PFSK-1 (cell line): ENCODE measurements at regions not wholly inside any gene's neighbourhood (a gene's known extent, or its start where the extent isn't known, plus 50 kb on each side); places are given as distances from the start of the nearest gene placed in this dataset.

Source experiments
- FOXP2 ChIP-seq: optimal IDR thresholded peaks from 2 replicates; pipeline ENCODE3; 2011; ENCODE audit warnings: borderline replicate concordance, control low read depth, inconsistent platforms; ENCODE audit not compliant: insufficient read depth; ENCODE audit errors: extremely low read length, extremely low read depth
- POLR2AphosphoS5 ChIP-seq: IDR thresholded peaks from 2 replicates; pipeline ENCODE4 v1.6.1; 2012; ENCODE audit warnings: low read depth, mild to moderate bottlenecking, control low read depth, low read length, moderate library complexity
- SIN3A ChIP-seq: IDR thresholded peaks from 2 replicates; pipeline ENCODE4 v1.6.1; 2012; ENCODE audit warnings: mild to moderate bottlenecking, low read length, moderate library complexity, borderline replicate concordance; ENCODE audit not compliant: insufficient read depth
- TAF1 ChIP-seq: IDR thresholded peaks from 2 replicates; pipeline ENCODE4 v1.6.1; 2012; ENCODE audit warnings: low read length, control low read depth, borderline replicate concordance; ENCODE audit not compliant: insufficient read depth
- TF ChIP-seq, protein P1 (sequence below), 2 experiments: IDR thresholded peaks; 2 replicates each; pipeline versions ENCODE4 v1.6.1 to v1.8.0; 2011 to 2012; ENCODE audit warnings: low read depth in 2 of 2, low read length in 2 of 2, control low read depth in 1 of 2, inconsistent platforms in 1 of 2, mild to moderate bottlenecking in 1 of 2, moderate library complexity in 1 of 2; ENCODE audit not compliant: insufficient read depth in 1 of 2

DNA sequence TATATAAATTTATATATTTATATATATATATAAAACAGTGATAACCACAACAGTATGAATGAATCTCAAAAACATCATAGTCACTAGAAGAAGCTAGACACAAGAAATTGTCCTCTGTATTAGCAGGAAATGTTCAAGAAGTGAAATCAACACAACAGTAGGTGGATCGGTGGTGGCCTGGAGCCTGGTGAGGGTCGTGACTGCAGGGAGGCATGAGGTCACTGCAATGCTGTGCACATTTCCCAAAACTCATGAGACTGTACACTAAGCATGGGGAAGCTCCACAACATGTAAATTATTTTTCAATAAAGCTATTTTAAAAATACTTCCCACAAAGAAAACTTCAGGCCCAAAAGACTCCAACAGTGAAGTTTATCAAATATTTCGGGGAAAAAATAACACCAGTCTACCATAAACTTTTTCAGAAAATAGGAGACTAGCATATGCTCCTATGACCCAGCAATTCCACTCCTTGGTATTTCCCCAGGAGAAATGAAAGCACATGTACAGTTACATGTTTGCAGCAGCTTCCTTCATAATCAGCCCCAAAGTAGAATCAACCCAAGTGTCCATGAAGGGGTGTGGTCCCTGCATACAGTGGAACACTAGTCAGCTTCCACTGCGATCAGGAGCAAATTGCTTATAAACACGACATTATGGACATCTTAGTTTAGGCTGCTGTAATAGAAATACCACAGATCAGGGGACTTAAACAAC, 144.2 kb downstream of the TBXT start:
- no peak for TF ChIP-seq POLR2AphosphoS5
- TF ChIP-seq FOXP2: no peak
- TF ChIP-seq, protein P1, sequence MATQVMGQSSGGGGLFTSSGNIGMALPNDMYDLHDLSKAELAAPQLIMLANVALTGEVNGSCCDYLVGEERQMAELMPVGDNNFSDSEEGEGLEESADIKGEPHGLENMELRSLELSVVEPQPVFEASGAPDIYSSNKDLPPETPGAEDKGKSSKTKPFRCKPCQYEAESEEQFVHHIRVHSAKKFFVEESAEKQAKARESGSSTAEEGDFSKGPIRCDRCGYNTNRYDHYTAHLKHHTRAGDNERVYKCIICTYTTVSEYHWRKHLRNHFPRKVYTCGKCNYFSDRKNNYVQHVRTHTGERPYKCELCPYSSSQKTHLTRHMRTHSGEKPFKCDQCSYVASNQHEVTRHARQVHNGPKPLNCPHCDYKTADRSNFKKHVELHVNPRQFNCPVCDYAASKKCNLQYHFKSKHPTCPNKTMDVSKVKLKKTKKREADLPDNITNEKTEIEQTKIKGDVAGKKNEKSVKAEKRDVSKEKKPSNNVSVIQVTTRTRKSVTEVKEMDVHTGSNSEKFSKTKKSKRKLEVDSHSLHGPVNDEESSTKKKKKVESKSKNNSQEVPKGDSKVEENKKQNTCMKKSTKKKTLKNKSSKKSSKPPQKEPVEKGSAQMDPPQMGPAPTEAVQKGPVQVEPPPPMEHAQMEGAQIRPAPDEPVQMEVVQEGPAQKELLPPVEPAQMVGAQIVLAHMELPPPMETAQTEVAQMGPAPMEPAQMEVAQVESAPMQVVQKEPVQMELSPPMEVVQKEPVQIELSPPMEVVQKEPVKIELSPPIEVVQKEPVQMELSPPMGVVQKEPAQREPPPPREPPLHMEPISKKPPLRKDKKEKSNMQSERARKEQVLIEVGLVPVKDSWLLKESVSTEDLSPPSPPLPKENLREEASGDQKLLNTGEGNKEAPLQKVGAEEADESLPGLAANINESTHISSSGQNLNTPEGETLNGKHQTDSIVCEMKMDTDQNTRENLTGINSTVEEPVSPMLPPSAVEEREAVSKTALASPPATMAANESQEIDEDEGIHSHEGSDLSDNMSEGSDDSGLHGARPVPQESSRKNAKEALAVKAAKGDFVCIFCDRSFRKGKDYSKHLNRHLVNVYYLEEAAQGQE (IDR thresholded peaks at IDR 0.05; ENCODE audit: insufficient read depth in 1 of 2, low read depth in 2 of 2, low read length in 2 of 2): no peak
- TF ChIP-seq TAF1: no peak

DNA sequence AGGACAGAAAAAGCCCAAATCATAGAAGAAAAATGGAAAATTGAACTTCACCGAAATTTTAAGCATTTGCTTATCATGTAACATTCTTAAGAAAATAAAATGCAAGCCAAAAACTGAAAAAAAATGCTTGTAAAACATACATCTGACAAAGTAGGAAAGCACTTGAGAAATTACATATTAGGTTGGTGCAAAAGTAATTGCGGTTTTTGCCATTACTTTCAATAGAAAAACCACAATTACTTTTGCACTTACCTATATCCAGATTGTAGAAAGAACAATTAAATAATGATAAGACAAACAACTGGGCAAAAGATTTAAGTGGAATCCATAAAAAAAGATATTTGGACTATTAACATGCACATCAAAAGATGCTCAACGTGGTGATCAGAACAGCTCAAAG, 146.2 kb downstream of the TBXT start:
- TF ChIP-seq FOXP2 (no peak), TAF1 (no peak), SIN3A (no peak), POLR2AphosphoS5 (no peak)
- TF ChIP-seq, protein P1 (IDR thresholded peaks at IDR 0.05; ENCODE audit: insufficient read depth in 1 of 2, low read depth in 2 of 2, low read length in 2 of 2): no peak

DNA sequence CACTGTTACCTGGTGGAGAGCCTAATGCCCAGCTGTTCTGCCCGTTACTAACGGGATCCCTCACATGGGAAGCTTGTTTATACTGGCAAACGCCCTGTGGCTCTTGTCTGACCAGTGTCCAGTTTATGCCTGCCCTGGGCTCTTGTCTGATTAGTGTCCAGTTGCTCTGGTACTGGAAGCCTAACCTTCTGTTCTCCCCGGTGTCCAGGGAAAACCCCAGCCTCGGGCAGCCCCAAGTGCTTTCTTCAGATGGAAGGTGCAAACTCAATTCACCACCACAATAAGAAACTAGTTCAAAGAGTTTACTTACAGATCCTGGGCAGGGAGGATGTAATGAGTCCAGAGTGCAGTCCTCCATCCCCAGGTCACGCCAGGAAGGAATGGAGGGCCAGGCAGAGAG, 148.4 kb downstream of the TBXT start:
- no peak for TF ChIP-seq TAF1
- TF ChIP-seq POLR2AphosphoS5: no peak
- TF ChIP-seq FOXP2: no peak
- TF ChIP-seq SIN3A: no peak
- TF ChIP-seq, protein P1 (IDR thresholded peaks at IDR 0.05; ENCODE audit: insufficient read depth in 1 of 2, low read depth in 2 of 2, low read length in 2 of 2): no peak

DNA sequence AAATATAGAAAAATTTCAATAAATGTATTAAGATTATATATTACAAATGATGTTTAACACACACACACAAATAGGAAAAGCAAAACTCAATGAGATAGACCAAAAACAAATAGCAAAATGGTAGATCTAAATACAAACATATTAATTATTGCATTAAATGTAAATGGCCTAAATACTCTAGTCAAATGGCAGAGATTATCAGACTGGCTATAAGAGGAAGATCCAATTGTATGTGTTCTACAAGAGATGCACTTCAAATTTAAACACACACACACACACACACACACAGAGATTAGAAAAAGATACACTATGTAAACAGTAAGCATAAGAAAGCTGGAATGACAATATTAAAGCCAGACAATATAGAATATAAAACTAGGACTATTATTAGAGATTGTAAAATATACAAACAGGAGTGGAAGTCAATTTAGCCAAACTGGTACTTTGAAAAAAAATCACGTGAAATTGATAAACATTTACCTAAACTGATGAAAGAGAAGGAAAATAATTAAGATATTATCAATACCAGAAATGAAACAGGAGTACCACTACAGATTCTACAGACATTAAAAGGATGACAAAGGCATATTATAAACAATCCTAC, 150.5 kb downstream of the TBXT start:
- TF ChIP-seq TAF1: no peak
- TF ChIP-seq SIN3A: no peak
- TF ChIP-seq POLR2AphosphoS5: no peak
- no peak for TF ChIP-seq FOXP2
- TF ChIP-seq, protein P1 (IDR thresholded peaks at IDR 0.05; ENCODE audit: insufficient read depth in 1 of 2, low read depth in 2 of 2, low read length in 2 of 2): no peak
